ENCODE measurements at regions not wholly inside any gene's neighbourhood (a gene's known extent, or its start where the extent isn't known, plus 50 kb on each side); places are given as distances from the start of the nearest gene placed in this dataset.

DNA sequence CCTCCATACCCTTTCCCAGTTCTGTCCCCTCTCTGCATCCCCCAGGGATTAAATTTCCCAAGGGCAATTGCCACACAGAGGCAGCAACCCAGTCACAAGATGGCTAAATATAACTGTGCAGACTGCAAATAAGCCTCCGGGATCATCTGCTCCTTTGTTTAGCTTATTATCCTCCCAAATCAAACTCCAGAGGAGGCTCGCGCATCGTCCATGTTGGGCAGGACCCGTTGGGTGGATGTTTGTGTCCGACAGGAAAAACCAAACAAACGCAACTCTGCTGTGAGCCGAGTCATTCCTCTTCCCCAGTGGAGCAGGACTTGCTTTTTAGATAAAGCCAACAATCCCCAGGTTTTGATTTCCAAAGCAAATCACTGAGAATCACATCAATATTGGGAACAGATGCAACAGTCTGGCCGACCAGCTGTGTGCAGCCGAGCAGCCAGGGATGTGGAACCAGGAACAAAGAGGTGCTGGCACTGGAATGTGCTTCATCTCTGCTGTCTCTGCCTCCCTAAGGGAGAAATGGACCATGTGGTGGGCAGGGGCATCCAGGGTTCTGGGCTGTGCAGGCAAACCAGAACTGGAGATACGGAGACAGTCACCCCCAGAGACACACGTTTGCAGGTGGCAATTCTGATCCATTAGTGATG, 89.8 kb downstream of the PTTG1 start:
- DNase-seq: no peak

Data from activated effector memory CD4-positive, alpha-beta T cell treated with Interleukin-2 at 50 U/mL for 16 hours (primary cell).